GM12874 (cell line): ENCODE measurements at regions not wholly inside any gene's neighbourhood (a gene's known extent, or its start where the extent isn't known, plus 50 kb on each side); places are given as distances from the start of the nearest gene placed in this dataset.

Source experiments
- CTCF ChIP-seq: IDR thresholded peaks from 2 replicates; pipeline ENCODE4 v1.5.1; 2011; ENCODE audit warnings: low read depth, mild to moderate bottlenecking, control low read depth, low read length, moderate library complexity; ENCODE audit not compliant: insufficient read depth

- no peak for TF ChIP-seq CTCF
Observed at GRCh38 chr7:46461334-46461777, 540.3 kb upstream of the IGFBP3 start.

- TF ChIP-seq CTCF: no peak
Observed at GRCh38 chr7:46459942-46460341, 538.9 kb upstream of the IGFBP3 start.

- no peak for TF ChIP-seq CTCF
Observed at GRCh38 chr7:46454816-46455215, 533.7 kb upstream of the IGFBP3 start.

- no peak for TF ChIP-seq CTCF
Observed at GRCh38 chr7:46452561-46453135, 531.6 kb upstream of the IGFBP3 start.

DNA sequence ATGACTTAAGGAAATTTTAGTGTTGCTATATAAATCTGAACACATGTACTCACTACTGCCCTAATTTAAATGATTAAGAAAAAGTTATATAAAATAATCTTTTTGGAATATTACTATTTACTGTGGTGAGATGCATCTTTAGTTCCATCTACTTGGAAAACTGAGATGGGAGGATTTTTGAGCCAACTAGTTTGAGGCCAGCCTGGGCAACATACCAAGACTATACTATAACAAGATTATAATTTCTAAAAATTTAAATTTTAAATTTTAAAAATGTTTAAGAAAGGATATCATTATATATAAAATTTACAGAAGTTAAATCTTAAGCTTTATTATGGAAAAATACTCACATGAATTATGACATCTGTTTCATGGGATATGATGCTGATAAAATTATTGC is 530.8 kb upstream of the IGFBP3 start:
- TF ChIP-seq CTCF: no peak

GRCh38 chr7:46450886-46451285 is 529.8 kb upstream of the IGFBP3 start:
- no peak for TF ChIP-seq CTCF

DNA sequence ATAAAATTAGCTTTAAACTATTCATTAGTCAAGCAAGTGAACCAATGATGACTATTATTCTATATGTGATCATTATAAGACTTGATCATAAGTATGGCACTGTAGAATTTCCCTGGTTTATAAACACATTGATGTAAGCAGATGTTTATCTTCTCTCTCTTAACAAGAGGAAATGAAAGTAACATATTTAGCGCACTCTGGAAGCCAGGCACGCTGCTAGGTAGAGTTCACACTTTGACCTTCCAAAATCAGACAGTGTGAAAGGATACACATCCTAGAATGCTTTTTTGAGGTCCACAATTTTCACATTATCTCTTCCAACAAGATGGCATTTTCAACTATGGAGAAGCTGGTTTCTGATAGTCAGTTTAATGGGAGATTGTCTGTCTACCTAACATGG is 529.4 kb upstream of the IGFBP3 start:
- TF ChIP-seq CTCF: no peak
